GM18873 (cell line): ENCODE measurements at regions not wholly inside any gene's neighbourhood (a gene's known extent, or its start where the extent isn't known, plus 50 kb on each side); places are given as distances from the start of the nearest gene placed in this dataset.

Experiments
- ATAC-seq: cut with Tn5 transposase; IDR thresholded peaks from one replicate; pipeline ENCODE4 v1.9.1; 2021; ENCODE audit warnings: mild to moderate bottlenecking, moderate library complexity, moderate number of reproducible peaks; ENCODE audit not compliant: unreplicated experiment, low FRiP score

DNA sequence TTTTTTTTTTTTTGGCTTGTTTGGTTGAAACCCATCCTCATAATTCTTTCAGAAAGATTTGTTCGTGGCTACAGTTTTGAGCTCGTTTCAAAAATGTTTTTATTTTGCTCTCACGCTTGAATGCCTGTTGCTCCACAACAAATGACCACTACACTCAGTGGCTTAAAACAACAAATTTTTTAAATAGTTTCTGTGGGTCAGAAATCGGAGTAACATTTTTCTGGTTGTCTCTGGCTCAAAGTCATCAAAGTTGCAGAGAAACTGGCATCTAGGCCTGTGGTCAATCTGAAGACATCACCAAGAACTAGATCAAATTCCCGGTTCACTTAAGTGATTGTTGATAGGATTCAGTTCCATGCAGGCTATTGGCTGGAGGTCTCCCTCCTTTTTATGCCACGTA, 560.0 kb downstream of the SNAPC1 start:
- no peak for ATAC-seq

GRCh38 chr14:62329427-62329826, 567.2 kb downstream of the SNAPC1 start:
- no peak for ATAC-seq

DNA sequence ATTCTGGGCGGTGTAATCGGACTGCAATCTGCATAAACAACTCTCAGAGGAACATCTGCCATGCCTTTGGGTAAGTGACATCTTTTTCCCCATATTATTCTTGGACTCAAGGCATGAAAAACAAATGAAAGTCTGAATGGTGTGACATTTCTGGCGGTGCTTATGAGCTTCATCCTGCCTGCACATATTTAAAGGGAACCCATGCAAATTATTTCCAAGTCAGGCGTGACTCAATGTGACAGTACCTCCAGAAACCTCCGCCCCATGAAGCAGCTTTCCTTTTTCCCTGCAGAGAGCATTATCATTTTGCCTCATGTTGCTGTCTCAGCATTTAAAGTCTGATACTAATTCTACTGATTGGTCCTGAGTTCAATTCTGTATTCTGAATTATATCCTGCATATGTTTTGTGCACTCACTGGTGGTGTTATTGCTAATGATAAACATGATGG, 585.4 kb downstream of the SNAPC1 start:
- no peak for ATAC-seq

DNA sequence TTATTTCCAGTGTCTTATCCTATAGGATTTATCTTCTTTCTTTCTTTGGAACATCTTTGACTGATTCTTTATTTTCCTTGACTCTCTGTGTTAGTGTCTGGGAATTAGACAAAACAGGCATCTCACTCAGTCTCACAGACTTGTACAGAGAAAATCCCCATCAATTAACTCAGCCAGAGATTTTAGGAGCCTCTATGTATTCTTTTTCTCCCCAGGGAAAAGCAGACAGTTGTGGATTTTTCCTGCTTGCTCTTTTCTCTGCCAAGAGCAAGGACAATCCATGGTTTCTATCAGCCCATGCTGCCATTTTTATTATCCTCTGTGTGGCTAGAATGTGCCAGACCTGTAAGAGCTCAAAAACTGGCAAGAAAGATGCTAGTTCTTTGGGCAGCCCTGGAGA, 595.1 kb downstream of the SNAPC1 start:
- no peak for ATAC-seq

DNA sequence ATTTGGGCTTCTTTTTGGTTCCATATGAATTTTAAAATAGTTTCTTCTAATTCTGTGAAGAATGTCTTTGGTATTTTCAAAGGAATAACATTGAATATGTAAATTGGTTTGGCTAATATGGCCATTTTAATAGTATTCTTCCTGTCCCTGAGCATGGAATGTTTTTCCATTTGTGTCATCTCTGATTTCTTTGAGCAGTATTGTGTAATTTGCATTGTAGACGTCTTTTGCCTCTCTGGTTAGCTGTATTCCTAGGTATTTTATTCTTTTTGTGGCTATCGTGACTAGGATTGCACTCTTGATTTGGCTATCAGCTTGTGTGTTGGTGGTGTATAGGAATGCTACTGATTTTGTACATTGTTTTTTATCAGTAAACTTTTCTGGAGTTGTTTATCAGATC, 601.9 kb downstream of the SNAPC1 start:
- ATAC-seq = no peak

DNA sequence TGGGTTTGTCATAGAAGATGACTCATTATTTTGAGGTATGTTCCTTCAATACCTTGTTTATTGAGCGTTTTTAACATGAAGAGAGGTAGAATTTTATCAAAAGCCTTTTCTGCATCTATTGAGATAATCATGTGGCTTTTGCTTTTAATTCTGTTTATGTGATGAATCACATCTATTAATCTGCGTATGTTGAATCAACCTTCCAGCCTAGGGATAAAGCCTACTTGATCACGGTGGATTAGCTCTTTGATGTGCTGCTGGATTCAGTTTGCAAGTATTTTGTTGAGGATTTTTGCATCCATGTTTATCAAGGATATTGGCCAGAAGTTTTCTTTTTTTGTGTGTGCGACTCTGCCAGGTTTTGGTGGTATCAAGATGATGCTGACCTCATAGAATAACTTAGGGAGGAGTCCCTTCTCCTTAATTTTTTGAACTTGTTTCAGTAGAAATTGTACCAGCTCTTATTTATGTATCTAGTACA, 602.6 kb downstream of the SNAPC1 start:
- ATAC-seq = no peak

DNA sequence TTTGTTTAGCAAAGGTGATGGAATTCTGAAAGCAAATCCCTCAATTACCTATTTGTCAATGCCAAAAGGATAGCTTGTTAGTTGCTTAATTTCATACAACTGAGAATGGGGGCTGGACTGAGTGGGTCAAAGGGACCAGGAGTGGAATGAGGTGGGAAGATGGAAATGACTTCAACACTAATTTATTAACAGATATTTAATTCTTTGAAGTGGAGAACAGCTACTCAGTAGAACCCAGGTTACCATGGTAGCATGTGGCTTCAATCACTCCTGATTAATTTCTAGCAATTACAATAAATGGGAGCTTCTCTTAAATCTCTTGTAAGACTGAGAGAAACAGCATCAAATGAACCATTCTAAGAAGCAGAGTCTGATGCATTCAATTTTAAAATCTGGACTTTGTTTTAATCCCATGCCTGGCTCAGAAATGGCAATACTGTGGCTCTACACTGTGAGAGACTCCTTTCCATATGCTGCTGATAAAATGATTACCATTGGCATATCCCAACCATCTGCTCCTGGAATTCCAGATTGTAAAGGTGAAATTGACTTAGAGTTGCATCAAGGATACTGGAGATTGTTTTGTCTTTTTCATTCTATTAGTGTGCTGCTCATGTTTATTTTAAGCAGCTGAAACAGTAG, 607.8 kb downstream of the SNAPC1 start:
- ATAC-seq = no peak

- no peak for ATAC-seq
Measured at GRCh38 chr14:62373944-62374343, 611.7 kb downstream of the SNAPC1 start.

DNA sequence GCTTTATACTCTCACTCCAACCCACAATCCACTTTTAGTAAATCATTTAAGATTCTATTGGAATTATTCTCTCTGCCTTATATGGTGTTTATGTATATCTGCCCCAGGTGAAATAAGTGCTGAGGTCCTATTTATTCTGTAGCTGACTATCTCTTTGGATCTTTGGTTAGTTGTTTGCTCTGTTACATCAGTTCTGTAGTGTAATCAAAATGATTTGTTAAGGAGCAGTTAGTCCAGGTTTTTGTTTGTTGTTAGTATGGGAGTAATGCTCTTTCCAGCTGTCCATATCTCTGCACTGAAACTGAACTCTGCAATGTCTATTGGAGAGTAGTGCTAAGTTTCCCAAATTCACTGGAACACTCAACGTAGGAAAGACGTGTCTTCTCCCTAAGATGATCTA, 615.8 kb downstream of the SNAPC1 start:
- no peak for ATAC-seq

DNA sequence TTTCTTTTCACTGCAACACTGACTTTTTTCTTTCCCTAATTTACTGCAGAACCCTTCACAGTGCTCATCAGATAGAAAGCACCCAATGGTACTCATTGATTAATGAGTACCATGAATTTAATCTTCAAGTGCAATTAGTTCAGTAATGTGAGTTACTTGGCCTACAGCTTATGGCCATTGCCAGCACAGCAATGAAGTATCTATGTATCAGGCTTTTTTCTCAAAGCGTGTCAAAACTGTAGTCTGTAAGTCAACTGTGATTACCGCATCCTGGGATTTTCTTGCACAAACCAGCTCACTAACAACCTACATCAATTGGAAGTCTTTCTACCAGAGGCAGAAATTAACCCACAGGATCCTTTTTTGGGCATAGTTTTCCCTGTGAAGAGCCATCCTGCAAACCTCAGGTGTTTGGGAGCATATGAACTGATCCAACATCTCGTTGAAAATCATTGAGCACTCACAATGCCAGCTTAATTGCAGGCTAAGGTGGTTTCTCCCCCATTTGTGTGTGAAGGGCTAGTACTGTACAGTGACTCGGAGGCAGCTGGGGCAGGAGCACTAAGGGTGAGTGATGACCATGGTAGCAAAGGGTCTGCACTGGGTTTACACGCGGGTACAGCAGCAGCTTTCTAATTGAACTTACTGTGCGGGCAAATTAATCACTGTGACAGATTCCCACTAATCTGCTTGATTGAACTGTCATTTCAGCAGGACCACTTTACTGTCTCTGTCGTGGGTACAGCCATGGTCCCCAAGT, 619.3 kb downstream of the SNAPC1 start:
- no peak for ATAC-seq

DNA sequence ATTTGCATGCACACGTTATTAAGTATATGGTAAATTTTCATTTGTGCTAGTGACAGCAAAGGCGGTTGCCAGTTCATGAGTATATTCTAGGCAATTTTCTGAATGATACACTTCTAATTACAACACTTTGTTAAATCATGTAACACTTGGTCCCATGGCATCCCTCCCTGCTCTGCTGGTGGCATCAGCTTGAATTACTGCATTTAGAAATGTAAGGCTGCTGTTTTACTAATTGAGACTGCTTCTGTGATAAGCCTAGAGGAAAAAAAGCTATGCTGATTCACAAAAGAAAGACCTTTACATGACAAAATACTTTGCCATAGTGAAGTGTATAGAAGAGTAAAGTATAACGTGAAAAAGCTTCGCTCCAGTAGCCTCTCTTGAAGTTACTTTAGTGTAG, 636.1 kb downstream of the KCNH5 start:
- ATAC-seq = no peak

DNA sequence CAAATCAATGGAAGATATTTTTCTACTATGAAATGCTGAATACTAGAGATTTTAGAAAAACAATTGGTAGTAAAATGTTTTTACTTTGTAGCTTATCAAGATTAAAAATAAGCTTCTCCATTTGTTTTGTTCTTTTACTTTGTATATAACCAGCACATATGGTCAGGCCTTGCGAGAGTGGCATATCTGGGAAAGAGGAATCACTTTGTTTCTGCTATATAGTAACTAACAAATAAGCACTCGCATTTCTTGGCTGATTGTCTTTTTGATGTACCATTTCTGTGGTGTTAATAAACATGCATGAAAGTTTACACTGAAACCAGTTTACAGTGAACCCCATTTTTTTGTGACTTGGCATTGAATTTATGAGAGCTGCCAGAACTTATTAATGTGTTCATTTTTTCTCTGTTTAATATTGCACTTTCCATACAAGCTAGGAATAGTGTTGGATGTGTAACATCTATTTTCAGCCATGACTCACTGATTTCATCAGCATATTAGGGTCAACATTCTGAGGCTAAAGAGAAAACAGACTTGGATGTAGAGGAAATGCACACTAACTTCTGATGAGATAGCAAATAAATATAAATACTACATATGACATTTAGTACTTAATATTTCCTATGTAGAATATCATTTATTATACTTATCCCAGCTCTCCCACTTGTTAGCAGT, 635.5 kb downstream of the KCNH5 start:
- no peak for ATAC-seq

DNA sequence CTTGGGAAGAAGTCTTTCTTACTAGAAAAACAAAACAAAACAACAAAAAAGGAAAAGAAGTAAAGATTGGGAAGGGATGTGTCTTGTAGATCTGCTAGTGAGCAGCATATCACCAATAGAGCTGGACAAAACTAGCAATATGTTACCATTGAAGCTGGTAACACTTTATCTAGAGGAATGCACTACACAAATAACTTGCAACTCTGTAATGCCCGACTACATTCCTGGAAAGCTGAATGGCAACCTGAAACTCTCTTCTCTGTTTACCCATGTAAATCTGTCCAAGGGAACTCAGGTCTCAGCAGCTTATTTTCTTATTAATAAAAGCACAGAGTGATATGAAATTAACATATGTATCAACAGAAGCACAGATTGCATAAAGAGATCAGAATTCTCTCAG, 624.4 kb downstream of the KCNH5 start:
- ATAC-seq = no peak

GRCh38 chr14:62428429-62429203, 616.6 kb downstream of the KCNH5 start:
- no peak for ATAC-seq

- ATAC-seq = no peak
Measured at GRCh38 chr14:62429683-62430082, 615.6 kb downstream of the KCNH5 start.

DNA sequence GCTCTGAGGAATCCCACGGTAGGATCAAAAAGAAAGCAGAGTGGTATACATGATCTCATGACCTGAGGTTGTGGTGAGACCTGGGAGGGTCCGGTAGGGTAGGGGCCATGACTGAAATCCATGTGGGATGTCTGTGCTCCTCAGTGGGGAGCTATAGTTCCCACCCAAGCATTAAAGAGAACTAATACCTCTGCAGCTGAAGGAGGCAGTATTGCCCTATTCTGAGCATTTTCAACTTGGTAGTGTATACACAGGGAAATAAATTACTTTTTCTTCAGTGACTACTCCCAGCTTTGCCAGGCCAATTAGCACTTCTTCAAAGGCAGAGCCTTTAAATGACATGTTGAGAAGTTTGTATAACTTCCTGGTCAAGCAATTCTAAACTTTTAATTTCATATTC, 613.8 kb downstream of the KCNH5 start:
- no peak for ATAC-seq

GRCh38 chr14:62432955-62433354, 612.3 kb downstream of the KCNH5 start:
- no peak for ATAC-seq

DNA sequence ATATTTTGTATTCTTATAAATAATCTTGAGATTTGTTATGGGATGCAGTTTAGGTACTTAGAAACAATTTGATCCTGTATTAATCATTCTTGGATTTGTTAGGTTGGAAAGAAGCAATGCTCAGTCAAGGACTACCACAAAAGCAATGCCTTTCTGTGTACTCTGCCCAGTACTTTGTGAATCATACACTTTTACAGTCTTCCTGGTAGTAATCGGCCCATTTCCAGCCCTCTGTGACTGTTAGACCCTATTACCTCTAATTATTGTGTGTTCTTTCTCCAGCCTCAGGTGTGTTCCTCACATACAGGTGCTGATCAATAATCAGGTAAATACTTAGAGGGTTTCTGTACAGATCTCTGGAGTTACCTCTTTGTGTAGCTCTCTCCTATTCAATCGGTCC, 609.0 kb downstream of the KCNH5 start:
- ATAC-seq = no peak

GRCh38 chr14:62439210-62439609, 606.0 kb downstream of the KCNH5 start:
- no peak for ATAC-seq

GRCh38 chr14:62443796-62444195, 601.5 kb downstream of the KCNH5 start:
- ATAC-seq = no peak

DNA sequence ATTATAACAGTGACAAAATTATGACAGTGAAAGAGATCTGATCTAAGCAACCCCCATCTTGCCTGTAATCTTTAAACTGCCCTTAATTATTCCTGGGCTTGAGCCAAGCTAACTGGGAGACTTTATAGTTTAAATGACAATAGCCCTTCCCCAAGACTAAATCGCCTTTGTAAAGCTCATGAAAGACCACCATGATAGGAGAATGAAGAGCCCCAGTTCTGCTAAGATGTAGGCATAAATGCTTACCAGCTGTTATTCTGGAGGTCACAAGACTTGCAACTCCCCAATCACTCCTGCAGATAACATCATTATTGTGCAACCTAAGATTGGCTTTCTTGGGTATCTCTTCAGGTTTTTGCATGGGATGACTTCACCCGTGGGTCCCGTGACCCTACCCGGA, 599.7 kb downstream of the KCNH5 start:
- ATAC-seq = no peak
